Central memory CD8-positive, alpha-beta T cell (primary cell): ENCODE measurements at regions not wholly inside any gene's neighbourhood (a gene's known extent, or its start where the extent isn't known, plus 50 kb on each side); places are given as distances from the start of the nearest gene placed in this dataset.
A peak's percentile ranks its signal among the peaks of the same experiment; 100 is the strongest.
"Not testable (repeated sequence)": the region's sequence is repeated elsewhere in the genome, so short reads cannot be mapped to it uniquely, and the experiment has no call there.

Experiments
- ATAC-seq: fragments of 150-1000 bp; cut with Tn5 transposase; replicated peaks from 2 replicates; pipeline ENCODE4 v1.10.0; 2022; ENCODE audit warnings: mild to moderate bottlenecking, moderate FRiP score, moderate number of reproducible peaks; ENCODE audit not compliant: poor library complexity, severe bottlenecking; ENCODE audit errors: extremely low read depth
- DNase-seq, 2 donors: peaks; one replicate each; pipeline ENCODE4 v3.0.0; 2021; ENCODE audit warnings: low spot score in 2 of 2
- H3K27ac Mint-ChIP-seq: one replicate; pipeline ENCODE4 v1.8.0; 2022; ENCODE audit warnings: low read depth, mild to moderate bottlenecking, moderate library complexity, mixed read lengths
- H3K27me3 Mint-ChIP-seq: one replicate; pipeline ENCODE4 v1.8.0; 2022; ENCODE audit warnings: mixed read lengths
- H3K36me3 Mint-ChIP-seq: one replicate; pipeline ENCODE4 v1.8.0; 2022; ENCODE audit warnings: mild to moderate bottlenecking, moderate library complexity, mixed read lengths; ENCODE audit not compliant: insufficient read depth
- H3K4me1 Mint-ChIP-seq: one replicate; pipeline ENCODE4 v1.8.0; 2022; ENCODE audit warnings: mixed read lengths
- H3K4me3 Mint-ChIP-seq: one replicate; pipeline ENCODE4 v1.8.0; 2022; ENCODE audit warnings: mild to moderate bottlenecking, moderate library complexity, mixed read lengths
- H3K9me3 Mint-ChIP-seq: one replicate; pipeline ENCODE4 v1.8.0; 2022; ENCODE audit warnings: mixed read lengths

GRCh38 chr6:28824793-28825731 is 98.7 kb downstream of the TRIM27 start:
- Mint-ChIP-seq H3K9me3 (no peaks in the 10 kb centered on the region), H3K4me3 (no peak overlapping the region), H3K4me1 (peaks cover 5% of the 10 kb centered on the region), H3K36me3 (peaks cover 4% of the 10 kb centered on the region), H3K27me3 (peaks cover 95% of the 10 kb centered on the region), H3K27ac (no peak overlapping the region)
- DNase-seq: no peak
- ATAC-seq: no peak

DNA sequence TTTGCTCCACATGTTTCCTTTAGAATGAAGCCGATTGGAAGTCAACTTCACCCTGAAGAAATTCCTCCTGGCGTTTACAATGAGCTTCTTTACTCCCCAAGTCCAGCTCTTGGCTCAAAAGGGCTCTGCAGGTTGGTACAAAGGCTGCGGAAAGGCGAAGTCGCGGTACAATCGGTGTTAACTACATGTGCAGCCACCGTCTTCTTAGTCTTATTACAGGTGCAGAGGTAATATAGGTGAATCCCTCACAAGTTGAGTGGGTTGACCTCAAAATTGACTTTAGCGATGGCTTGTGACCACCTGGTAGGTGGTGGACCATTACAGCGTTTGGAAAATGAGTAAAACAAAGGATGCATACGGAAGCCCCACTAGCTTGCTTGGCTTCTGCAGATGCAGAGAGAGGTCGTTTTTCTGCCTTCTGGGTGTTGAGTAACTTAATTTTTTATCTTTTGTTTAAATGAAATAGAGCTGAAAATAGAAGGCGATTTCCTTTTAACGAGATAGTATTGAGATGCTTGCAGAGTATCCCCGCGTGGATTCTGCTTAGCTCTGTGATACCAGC is 98.0 kb downstream of the TRIM27 start:
- DNase-seq (no peak), ATAC-seq (no peak)
- Mint-ChIP-seq H3K27me3 (peaks cover 100% of the 10 kb centered on the region), H3K4me1 (peaks cover 5% of the 10 kb centered on the region), H3K27ac (no peak overlapping the region), H3K4me3 (no peak overlapping the region), H3K36me3 (peaks cover 6% of the 10 kb centered on the region), H3K9me3 (no peaks in the 10 kb centered on the region)

DNA sequence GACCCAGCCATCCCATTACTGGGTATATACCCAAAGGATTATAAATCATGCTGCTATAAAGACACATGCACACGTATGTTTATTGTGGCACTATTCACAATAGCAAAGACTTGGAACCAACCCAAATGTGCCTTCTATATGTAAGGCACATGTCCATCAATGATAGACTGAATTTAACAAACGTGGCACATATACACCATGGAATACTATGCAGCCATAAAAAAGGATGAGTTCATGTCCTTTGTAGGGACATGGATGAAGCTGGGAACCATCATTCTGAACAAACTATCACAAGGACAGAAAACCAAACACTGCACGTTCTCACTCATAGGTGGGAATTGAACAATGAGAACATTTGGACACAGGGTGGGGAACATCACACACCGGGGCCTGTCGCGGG is 92.1 kb downstream of the TRIM27 start:
- H3K27me3 Mint-ChIP-seq: peaks cover 80% of the 10 kb centered on the region
- H3K4me3 Mint-ChIP-seq, H3K4me1 Mint-ChIP-seq, DNase-seq, H3K36me3 Mint-ChIP-seq, H3K9me3 Mint-ChIP-seq, H3K27ac Mint-ChIP-seq, ATAC-seq: not testable (repeated sequence)

- H3K4me3 Mint-ChIP-seq, ATAC-seq, DNase-seq, H3K27ac Mint-ChIP-seq, H3K9me3 Mint-ChIP-seq: not testable (repeated sequence)
- Mint-ChIP-seq H3K36me3 (peaks cover 20% of the 10 kb centered on the region), H3K27me3 (peaks cover 43% of the 10 kb centered on the region), H3K4me1 (peaks cover 25% of the 10 kb centered on the region)
Observed at GRCh38 chr6:28836703-28837102, 87.1 kb downstream of the TRIM27 start.

GRCh38 chr6:28838289-28838633 is 85.5 kb downstream of the TRIM27 start:
- peaks cover 53% of the 10 kb centered on the region for H3K27me3 Mint-ChIP-seq
- no peaks in the 10 kb centered on the region for H3K9me3 Mint-ChIP-seq
- H3K27ac Mint-ChIP-seq: peak overlapping the region; percentile 97
- H3K4me3 Mint-ChIP-seq: peak overlapping the region; percentile 94
- ATAC-seq: peak; percentile 71
- peak; percentile 71 to 73 for DNase-seq
- peaks cover 20% of the 10 kb centered on the region for H3K36me3 Mint-ChIP-seq
- H3K4me1 Mint-ChIP-seq: peaks cover 25% of the 10 kb centered on the region

DNA sequence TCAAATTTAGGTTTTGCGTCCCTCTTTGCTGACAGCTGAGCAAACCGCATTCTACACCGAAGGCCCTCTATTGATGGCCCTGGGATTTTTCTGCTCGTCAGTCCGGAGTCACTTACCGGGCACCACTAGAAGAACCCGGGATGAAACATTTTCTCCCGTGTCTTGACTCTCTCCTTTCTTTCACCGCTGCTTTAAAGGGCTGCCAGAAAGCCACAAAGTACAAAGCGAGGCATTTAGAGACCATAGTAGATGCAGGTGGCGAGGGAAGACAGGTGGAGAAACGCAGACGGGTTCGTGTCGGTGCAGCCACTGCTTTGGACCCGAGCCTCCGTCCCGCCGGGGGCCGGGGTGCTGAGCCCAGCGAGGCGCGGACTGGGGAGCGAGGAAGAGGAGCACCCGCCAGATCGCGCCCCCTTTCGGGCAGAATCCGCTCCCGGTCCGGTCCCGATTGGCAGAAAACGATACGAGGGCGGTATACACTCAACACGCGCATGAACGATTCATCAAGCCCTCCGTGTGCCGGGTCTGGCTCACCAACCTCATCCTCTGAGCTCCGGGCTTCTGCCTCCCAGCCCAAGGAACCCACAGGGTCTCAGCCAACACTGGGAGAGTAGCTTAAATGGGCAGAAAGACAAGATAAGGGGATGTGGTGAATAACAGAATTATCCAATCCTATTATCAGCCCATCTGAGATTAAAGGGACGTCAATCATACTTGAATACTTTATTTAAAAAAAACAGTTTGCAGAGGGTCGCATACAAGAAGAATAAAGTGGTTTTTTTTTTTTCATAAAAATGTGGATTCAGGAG is 84.9 kb downstream of the TRIM27 start:
- H3K27me3 Mint-ChIP-seq: peaks cover 53% of the 10 kb centered on the region

DNA sequence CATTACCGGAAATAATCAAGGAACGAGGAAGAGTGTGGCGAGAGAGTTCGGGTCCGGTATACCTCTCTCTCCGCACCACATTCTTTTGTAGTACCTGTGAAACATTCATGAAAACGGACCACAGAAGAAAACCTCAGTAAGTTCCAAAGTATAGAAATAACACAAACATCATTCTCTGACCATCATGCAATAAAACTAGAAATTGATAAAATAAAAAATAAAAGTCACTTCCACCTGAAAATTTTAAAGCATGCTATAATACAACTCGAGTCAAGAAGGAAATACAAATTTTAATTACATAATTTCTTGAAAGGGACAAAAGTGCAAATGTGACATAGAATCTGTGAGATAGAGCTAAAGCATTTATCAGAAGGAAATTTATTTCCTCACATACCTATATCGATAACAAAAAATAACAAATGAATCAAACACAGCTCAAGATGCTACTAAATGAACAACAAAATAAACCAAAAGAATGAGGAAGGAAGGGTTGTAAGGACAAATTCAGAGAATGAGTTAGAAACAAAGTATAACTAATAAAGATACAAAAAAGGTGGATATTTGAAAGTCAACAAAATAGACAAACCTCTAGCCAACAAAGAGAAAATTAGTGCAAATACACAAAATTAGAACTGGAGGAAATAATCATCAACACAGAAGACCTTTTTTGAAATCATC is 84.2 kb downstream of the TRIM27 start:
- peaks cover 20% of the 10 kb centered on the region for H3K36me3 Mint-ChIP-seq
- ATAC-seq (no peak), DNase-seq (no peak)
- H3K27me3 Mint-ChIP-seq: peaks cover 53% of the 10 kb centered on the region
- H3K27ac Mint-ChIP-seq: peak overlapping the region; percentile 97
- H3K4me3 Mint-ChIP-seq: peak overlapping the region; percentile 94
- H3K4me1 Mint-ChIP-seq: peaks cover 25% of the 10 kb centered on the region
- no peaks in the 10 kb centered on the region for H3K9me3 Mint-ChIP-seq

More for the DNA sequence above, 84.9 kb downstream of the TRIM27 start:
- H3K4me1 Mint-ChIP-seq: peaks cover 25% of the 10 kb centered on the region
- ATAC-seq (peak; percentile 62), DNase-seq (peak; percentile 62 to 66)
- H3K4me3 Mint-ChIP-seq: peak overlapping the region; percentile 94
- peak overlapping the region; percentile 97 for H3K27ac Mint-ChIP-seq
- peaks cover 20% of the 10 kb centered on the region for H3K36me3 Mint-ChIP-seq
- H3K9me3 Mint-ChIP-seq: no peaks in the 10 kb centered on the region

DNA sequence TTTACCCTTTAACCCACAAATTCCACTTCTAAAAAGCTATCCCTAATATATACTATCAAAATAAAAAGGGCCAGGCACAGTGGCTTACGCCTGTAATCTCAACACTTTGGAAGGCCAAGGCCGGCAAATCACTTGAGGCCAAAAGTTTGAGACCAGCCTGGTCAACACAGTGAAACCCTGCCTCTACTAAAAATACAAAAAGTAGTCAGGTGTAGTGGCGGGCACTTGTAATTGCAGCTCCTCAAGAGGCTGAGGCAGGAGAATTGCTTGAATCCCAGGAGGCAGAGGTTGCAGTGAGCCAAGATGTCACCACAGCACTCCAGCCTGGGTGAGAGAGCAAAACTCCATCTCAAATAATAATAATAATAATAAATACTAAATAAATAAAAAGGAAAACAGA is 82.5 kb downstream of the TRIM27 start:
- Mint-ChIP-seq H3K27ac (no peak overlapping the region), H3K36me3 (peaks cover 22% of the 10 kb centered on the region), H3K4me1 (peaks cover 25% of the 10 kb centered on the region), H3K27me3 (peaks cover 56% of the 10 kb centered on the region), H3K9me3 (no peaks in the 10 kb centered on the region), H3K4me3 (no peak overlapping the region)
- ATAC-seq (no peak), DNase-seq (no peak)

GRCh38 chr6:28848756-28849155 is 75.0 kb downstream of the TRIM27 start:
- not testable (repeated sequence) for H3K36me3 Mint-ChIP-seq, H3K9me3 Mint-ChIP-seq, H3K27ac Mint-ChIP-seq, ATAC-seq, H3K4me3 Mint-ChIP-seq, H3K4me1 Mint-ChIP-seq
- peaks cover 74% of the 10 kb centered on the region for H3K27me3 Mint-ChIP-seq
- DNase-seq: peak in 1 of 2 donors; percentile 26
